ENCODE measurements at regions not wholly inside any gene's neighbourhood (a gene's known extent, or its start where the extent isn't known, plus 50 kb on each side); places are given as distances from the start of the nearest gene placed in this dataset.

DNA sequence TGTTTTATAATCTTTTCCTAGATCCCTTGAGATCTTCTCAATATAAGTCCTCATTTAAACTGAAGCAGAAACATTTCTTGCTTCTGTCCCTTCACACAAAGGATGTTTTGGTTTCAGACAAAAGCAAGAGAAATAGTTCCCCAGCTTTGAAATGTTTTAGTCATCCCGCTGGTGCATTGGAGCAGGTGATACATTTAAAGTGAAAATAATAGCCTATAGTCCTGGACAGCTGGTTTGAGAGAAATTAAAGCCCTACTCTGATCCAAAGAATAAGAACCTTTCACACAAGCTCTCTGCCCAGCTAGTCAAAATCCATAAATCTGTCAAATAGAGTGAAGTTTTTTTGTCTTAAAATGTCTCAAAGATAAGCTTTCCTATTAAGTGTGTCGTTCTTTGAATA lies 79.4 kb downstream of the LUZP4 start:
- TF ChIP-seq, protein P1, sequence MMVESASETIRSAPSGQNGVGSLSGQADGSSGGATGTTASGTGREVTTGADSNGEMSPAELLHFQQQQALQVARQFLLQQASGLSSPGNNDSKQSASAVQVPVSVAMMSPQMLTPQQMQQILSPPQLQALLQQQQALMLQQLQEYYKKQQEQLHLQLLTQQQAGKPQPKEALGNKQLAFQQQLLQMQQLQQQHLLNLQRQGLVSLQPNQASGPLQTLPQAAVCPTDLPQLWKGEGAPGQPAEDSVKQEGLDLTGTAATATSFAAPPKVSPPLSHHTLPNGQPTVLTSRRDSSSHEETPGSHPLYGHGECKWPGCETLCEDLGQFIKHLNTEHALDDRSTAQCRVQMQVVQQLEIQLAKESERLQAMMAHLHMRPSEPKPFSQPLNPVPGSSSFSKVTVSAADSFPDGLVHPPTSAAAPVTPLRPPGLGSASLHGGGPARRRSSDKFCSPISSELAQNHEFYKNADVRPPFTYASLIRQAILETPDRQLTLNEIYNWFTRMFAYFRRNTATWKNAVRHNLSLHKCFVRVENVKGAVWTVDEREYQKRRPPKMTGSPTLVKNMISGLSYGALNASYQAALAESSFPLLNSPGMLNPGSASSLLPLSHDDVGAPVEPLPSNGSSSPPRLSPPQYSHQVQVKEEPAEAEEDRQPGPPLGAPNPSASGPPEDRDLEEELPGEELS (CRISPR knock-in tag; IDR thresholded peaks at IDR 0.05): no peak
- TF ChIP-seq SMAD4 (CRISPR knock-in tag; IDR thresholded peaks at IDR 0.05) (no peak), TEAD4 (CRISPR knock-in tag; IDR thresholded peaks at IDR 0.05) (no peak), CREB1 (CRISPR knock-in tag; IDR thresholded peaks at IDR 0.05) (no peak)
- TF ChIP-seq, protein P2, sequence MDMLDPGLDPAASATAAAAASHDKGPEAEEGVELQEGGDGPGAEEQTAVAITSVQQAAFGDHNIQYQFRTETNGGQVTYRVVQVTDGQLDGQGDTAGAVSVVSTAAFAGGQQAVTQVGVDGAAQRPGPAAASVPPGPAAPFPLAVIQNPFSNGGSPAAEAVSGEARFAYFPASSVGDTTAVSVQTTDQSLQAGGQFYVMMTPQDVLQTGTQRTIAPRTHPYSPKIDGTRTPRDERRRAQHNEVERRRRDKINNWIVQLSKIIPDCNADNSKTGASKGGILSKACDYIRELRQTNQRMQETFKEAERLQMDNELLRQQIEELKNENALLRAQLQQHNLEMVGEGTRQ (CRISPR knock-in tag; IDR thresholded peaks at IDR 0.05): no peak
- TF ChIP-seq, protein P3, sequence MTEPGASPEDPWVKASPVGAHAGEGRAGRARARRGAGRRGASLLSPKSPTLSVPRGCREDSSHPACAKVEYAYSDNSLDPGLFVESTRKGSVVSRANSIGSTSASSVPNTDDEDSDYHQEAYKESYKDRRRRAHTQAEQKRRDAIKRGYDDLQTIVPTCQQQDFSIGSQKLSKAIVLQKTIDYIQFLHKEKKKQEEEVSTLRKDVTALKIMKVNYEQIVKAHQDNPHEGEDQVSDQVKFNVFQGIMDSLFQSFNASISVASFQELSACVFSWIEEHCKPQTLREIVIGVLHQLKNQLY (CRISPR knock-in tag; IDR thresholded peaks at IDR 0.05): no peak

All from WTC11 (cell line).